H1 (cell line): ENCODE measurements at regions not wholly inside any gene's neighbourhood (a gene's known extent, or its start where the extent isn't known, plus 50 kb on each side); places are given as distances from the start of the nearest gene placed in this dataset.
A peak's percentile ranks its signal among the peaks of the same experiment; 100 is the strongest.

Experiments
- CTCF ChIA-PET: fragments of 300-600 bp; sonication (Branson Sonifier 250); formaldehyde crosslinking; loops from one replicate; lab custom pipeline; 2021; ENCODE audit not compliant: partially characterized antibody; lab: Charles Lee
- POLR2A ChIA-PET: fragments of 300-600 bp; sonication (Branson Sonifier 250); formaldehyde crosslinking; loops from one replicate; lab custom pipeline; 2021; ENCODE audit warnings: inconsistent platforms; ENCODE audit not compliant: partially characterized antibody; lab: Charles Lee
- DNase-seq, 2 experiments: peaks; one replicate each; pipeline versions ENCODE4 v3.0.0 to v3.0.0-alpha.2; 2010 to 2022; ENCODE audit warnings: low spot score in 2 of 2, low read depth in 1 of 2, mixed read lengths in 1 of 2
- FAIRE-seq: peaks from 2 replicates; lab custom pipeline; 2011; peaks lifted over from hg19 to GRCh38; lab: Jason Lieb, UNC
- H2AFZ ChIP-seq: 2 replicates; pipeline ENCODE4 v1.8.1; 2012; ENCODE audit warnings: low read length, inconsistent platforms
- H2AK5ac ChIP-seq: 2 replicates; pipeline ENCODE4 v1.6.1; 2013; ENCODE audit warnings: low read depth, low read length
- H2BK120ac ChIP-seq: replicated peaks from 2 replicates; pipeline ENCODE3; 2013; ENCODE audit warnings: low read depth, low read length, inconsistent platforms
- H2BK12ac ChIP-seq: 2 replicates; pipeline ENCODE4 v1.6.1; 2013; ENCODE audit warnings: low read depth, low read length
- H2BK15ac ChIP-seq: 2 replicates; pipeline ENCODE4 v1.6.1; 2013; ENCODE audit warnings: low read length
- H2BK20ac ChIP-seq: 2 replicates; pipeline ENCODE4 v1.6.1; 2013; ENCODE audit warnings: low read length
- H2BK5ac ChIP-seq: 2 replicates; pipeline ENCODE4 v1.6.1; 2013; ENCODE audit warnings: low read depth, low read length
- H3K14ac ChIP-seq: 2 replicates; pipeline ENCODE4 v1.6.1; 2013; ENCODE audit warnings: inconsistent platforms; ENCODE audit not compliant: insufficient read length
- H3K18ac ChIP-seq: 2 replicates; pipeline ENCODE4 v1.6.1; 2013; ENCODE audit warnings: low read length; ENCODE audit errors: extremely low read depth
- H3K23ac ChIP-seq: 2 replicates; pipeline ENCODE4 v1.6.1; 2013; ENCODE audit warnings: inconsistent platforms; ENCODE audit not compliant: insufficient read length
- H3K23me2 ChIP-seq: 2 replicates; pipeline ENCODE4 v1.6.1; 2013; ENCODE audit warnings: low read depth, low read length
- H3K27ac ChIP-seq: 2 replicates; pipeline ENCODE4 v1.6.1; 2011; ENCODE audit warnings: low read depth, low read length, inconsistent platforms
- H3K27me3 ChIP-seq, 4 experiments: replicated peaks in 1 of 4; 1 replicate in 1 of 4; 2 replicates in 3 of 4; pipeline versions ENCODE4 v1.6.1 to v1.8.1; 2011 to 2013; ENCODE audit warnings: low read length in 3 of 4, mild to moderate bottlenecking in 3 of 4, inconsistent platforms in 2 of 4, mixed read lengths in 2 of 4, moderate library complexity in 1 of 4; ENCODE audit not compliant: control insufficient read depth in 3 of 4, insufficient read depth in 3 of 4; ENCODE audit errors: extremely low read depth in 1 of 4
- H3K36me3 ChIP-seq, 4 experiments: 2 replicates each; pipeline versions ENCODE4 v1.6.1 to v1.8.1; 2011 to 2013; ENCODE audit warnings: mild to moderate bottlenecking in 4 of 4, low read length in 3 of 4, moderate library complexity in 2 of 4, control low read depth in 1 of 4, inconsistent platforms in 1 of 4; ENCODE audit not compliant: insufficient read depth in 4 of 4, control insufficient read depth in 2 of 4
- H3K4ac ChIP-seq: replicated peaks from 2 replicates; pipeline ENCODE3; 2013; ENCODE audit warnings: low read length, low read depth, mixed read lengths, inconsistent platforms; ENCODE audit not compliant: insufficient read length
- H3K4me1 ChIP-seq, 4 experiments: replicated peaks in 1 of 4; 1 replicate in 1 of 4; 2 replicates in 3 of 4; pipeline versions ENCODE4 v1.6.1 to v1.8.1; 2011 to 2013; ENCODE audit warnings: low read length in 3 of 4, inconsistent platforms in 2 of 4, mixed read lengths in 1 of 4; ENCODE audit not compliant: insufficient read depth in 4 of 4, control insufficient read depth in 3 of 4
- H3K4me2 ChIP-seq, 2 experiments: 2 replicates each; pipeline versions ENCODE4 v1.6.1 to v1.8.1; 2011 to 2013; ENCODE audit warnings: low read depth in 2 of 2, low read length in 2 of 2, control low read depth in 1 of 2, inconsistent platforms in 1 of 2, mild to moderate bottlenecking in 1 of 2; ENCODE audit not compliant: insufficient read depth in 1 of 2
- H3K4me3 ChIP-seq, 4 experiments: fragments of 200-600, 300-600 bp in 1 of 4; sonication (generic), shearing (Covaris generic), sonication (Bioruptor Twin) in 1 of 4; 2 replicates each; pipeline versions ENCODE4 v1.5.1 to v1.8.1; 2011 to 2016; ENCODE audit warnings: low read length in 4 of 4, low read depth in 3 of 4, control low read depth in 2 of 4, inconsistent platforms in 2 of 4, mild to moderate bottlenecking in 2 of 4, mixed read lengths in 1 of 4, moderate library complexity in 1 of 4; ENCODE audit not compliant: insufficient read depth in 2 of 4; ENCODE audit errors: extremely low read depth in 1 of 4
- H3K56ac ChIP-seq: replicated peaks from 2 replicates; pipeline ENCODE3; 2013; ENCODE audit warnings: low read depth, mild to moderate bottlenecking, mixed read lengths, low read length, inconsistent platforms; ENCODE audit not compliant: insufficient read length
- H3K79me1 ChIP-seq: 2 replicates; pipeline ENCODE4 v1.6.1; 2013; ENCODE audit warnings: low read depth, low read length, control low read depth
- H3K79me2 ChIP-seq, 2 experiments: 2 replicates each; pipeline versions ENCODE4 v1.6.1 to v1.8.1; 2012 to 2013; ENCODE audit warnings: low read length in 2 of 2, mild to moderate bottlenecking in 2 of 2, inconsistent platforms in 1 of 2; ENCODE audit not compliant: insufficient read depth in 2 of 2, control insufficient read depth in 1 of 2
- H3K9ac ChIP-seq, 4 experiments: replicated peaks in 1 of 4; 1 replicate in 1 of 4; 2 replicates in 3 of 4; pipeline versions ENCODE4 v1.6.1 to v1.8.1; 2011 to 2013; ENCODE audit warnings: low read depth in 3 of 4, low read length in 3 of 4, control low read depth in 2 of 4, mild to moderate bottlenecking in 2 of 4, moderate library complexity in 2 of 4, inconsistent platforms in 1 of 4; ENCODE audit errors: extremely low read depth in 1 of 4
- H3K9me3 ChIP-seq, 2 experiments: 2 replicates each; pipeline versions ENCODE4 v1.6.1 to v1.8.1; 2012 to 2013; ENCODE audit warnings: mild to moderate bottlenecking in 2 of 2, moderate library complexity in 2 of 2, control low read depth in 1 of 2, inconsistent platforms in 1 of 2, low read depth in 1 of 2, low read length in 1 of 2, mixed read lengths in 1 of 2; ENCODE audit not compliant: insufficient read depth in 2 of 2
- H4K20me1 ChIP-seq, 2 experiments: replicated peaks in 1 of 2; 2 replicates each; pipeline versions ENCODE3 to v1.8.1; 2011 to 2013; ENCODE audit warnings: inconsistent platforms in 2 of 2, low read length in 2 of 2, mild to moderate bottlenecking in 1 of 2; ENCODE audit not compliant: insufficient read depth in 2 of 2, control insufficient read depth in 1 of 2
- H4K5ac ChIP-seq: 2 replicates; pipeline ENCODE4 v1.6.1; 2013; ENCODE audit warnings: low read length, low read depth, mixed read lengths, inconsistent platforms; ENCODE audit not compliant: insufficient read length
- H4K8ac ChIP-seq: 2 replicates; pipeline ENCODE4 v1.8.0; 2013; ENCODE audit warnings: mild to moderate bottlenecking, moderate library complexity, low read length, inconsistent platforms; ENCODE audit not compliant: insufficient read depth; ENCODE audit errors: extremely low read depth
- H4K91ac ChIP-seq: replicated peaks from 2 replicates; pipeline ENCODE3; 2013; ENCODE audit warnings: low read length, mixed read lengths, inconsistent platforms; ENCODE audit not compliant: insufficient read length
- BACH1 ChIP-seq: IDR thresholded peaks from 2 replicates; pipeline ENCODE4 v1.6.1; 2012; ENCODE audit warnings: low read length, improper control_type of control experiment
- EP300 ChIP-seq, 2 experiments: IDR thresholded peaks; 1 replicate in 1 of 2; 2 replicates in 1 of 2; pipeline ENCODE4 v1.6.1; 2011 to 2012; ENCODE audit warnings: low read depth in 2 of 2, low read length in 2 of 2, mild to moderate bottlenecking in 2 of 2, borderline replicate concordance in 1 of 2, inconsistent platforms in 1 of 2, moderate library complexity in 1 of 2
- EZH2 ChIP-seq: fragments of 200-600 bp; sonication (generic); IDR thresholded peaks from 2 replicates; pipeline ENCODE4 v1.7.1; 2012; ENCODE audit warnings: low read depth, mild to moderate bottlenecking, moderate library complexity, low read length, inconsistent platforms; ENCODE audit not compliant: severe bottlenecking
- GTF2F1 ChIP-seq: IDR thresholded peaks from 2 replicates; pipeline ENCODE4 v1.6.1; 2012; ENCODE audit warnings: low read depth, low read length, improper control_type of control experiment, borderline replicate concordance
- POLR2AphosphoS5 ChIP-seq: IDR thresholded peaks from 2 replicates; pipeline ENCODE4 v1.6.1; 2011; ENCODE audit warnings: low read depth, low read length
- RAD21 ChIP-seq, 2 experiments: IDR thresholded peaks in 1 of 2; conservative IDR thresholded peaks in 1 of 2; 2 replicates each; pipeline ENCODE4 v1.6.1; 2011; ENCODE audit warnings: low read depth in 2 of 2, low read length in 2 of 2, improper control_type of control experiment in 1 of 2, inconsistent platforms in 1 of 2, mild to moderate bottlenecking in 1 of 2, moderate library complexity in 1 of 2
- RXRA ChIP-seq: IDR thresholded peaks from 2 replicates; pipeline ENCODE4 v1.6.1; 2011; ENCODE audit warnings: low read depth, mild to moderate bottlenecking, low read length, moderate library complexity; ENCODE audit not compliant: insufficient read depth
- SP2 ChIP-seq: IDR thresholded peaks from 2 replicates; pipeline ENCODE4 v1.6.1; 2012; ENCODE audit warnings: mild to moderate bottlenecking, low read length, inconsistent platforms
- SP4 ChIP-seq: IDR thresholded peaks from 2 replicates; pipeline ENCODE4 v1.6.1; 2012; ENCODE audit warnings: low read length, inconsistent platforms
- SUZ12 ChIP-seq: fragments of 200-600 bp; sonication (generic); IDR thresholded peaks from 2 replicates; pipeline ENCODE4 v1.6.1; 2012; ENCODE audit warnings: mild to moderate bottlenecking, inconsistent platforms, low read length, moderate library complexity, mixed read lengths
- TBP ChIP-seq: IDR thresholded peaks from 2 replicates; pipeline ENCODE4 v1.6.1; 2011; ENCODE audit warnings: low read depth, low read length, improper control_type of control experiment
- TCF12 ChIP-seq: IDR thresholded peaks from 2 replicates; pipeline ENCODE4 v1.6.1; 2011; ENCODE audit warnings: low read depth, mild to moderate bottlenecking, low read length
- TEAD4 ChIP-seq: IDR thresholded peaks from 2 replicates; pipeline ENCODE4 v1.6.1; 2012; ENCODE audit warnings: low read depth, low read length, inconsistent platforms, mixed read lengths
- YY1 ChIP-seq: IDR thresholded peaks from 2 replicates; pipeline ENCODE4 v1.6.1; 2011; ENCODE audit warnings: low read depth, mild to moderate bottlenecking, low read length
- WGBS, 2 experiments: shearing (Covaris generic) in 1 of 2; methylation state at CpG; one replicate each; pipeline versions ENCODE4 v1.1.6 to v1.1.7; 2013 to 2015; ENCODE audit warnings: low lambda C conversion rate in 2 of 2, mixed read lengths in 2 of 2, inconsistent platforms in 1 of 2, low coverage in 1 of 2, missing lambda C conversion rate in 1 of 2; ENCODE audit not compliant: insufficient replicate concordance in 2 of 2, insufficient coverage in 1 of 2, insufficient read length in 1 of 2; ENCODE audit errors: extremely low coverage in 1 of 2, missing lambda C conversion rate in 1 of 2; 5-methylcytosine and 5-hydroxymethylcytosine counted together
- TF ChIP-seq, protein P1 (sequence below): IDR thresholded peaks from 2 replicates; pipeline ENCODE4 v1.6.1; 2011; ENCODE audit warnings: low read depth, mild to moderate bottlenecking, low read length; ENCODE audit not compliant: insufficient read depth

DNA sequence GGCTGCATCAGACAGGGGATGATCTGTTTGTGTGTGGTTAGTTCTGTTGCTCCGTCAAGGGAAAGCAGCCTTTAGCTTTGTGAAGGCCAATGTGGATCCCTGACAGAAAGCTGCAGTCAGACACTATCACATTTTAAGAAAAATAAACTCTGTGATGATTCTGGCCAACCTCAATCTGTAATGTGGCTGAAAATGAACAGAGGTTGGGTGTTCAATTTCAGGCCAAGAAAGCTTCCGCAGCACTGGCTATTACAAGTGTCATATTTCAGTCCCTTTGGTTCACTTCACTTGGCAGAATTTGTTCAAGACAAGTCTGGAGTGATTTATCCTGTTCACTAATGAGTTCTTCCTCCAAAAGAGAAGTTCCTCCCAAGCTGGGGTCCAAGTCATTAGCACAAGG is 571.8 kb upstream of the IL12A start:
- Histone ChIP-seq H2BK120ac (no peak overlapping the region), H2BK5ac (no peak overlapping the region), H3K79me2 (no peaks in the 10 kb centered on the region), H3K4me1 (no peaks in the 10 kb centered on the region), H3K14ac (no peak overlapping the region), H4K20me1 (no peaks in the 10 kb centered on the region), H3K4ac (no peak overlapping the region), H3K56ac (no peak overlapping the region), H2AFZ (peak overlapping the region; percentile 32; the same call in 1 of the 2 replicates), H2BK15ac (no peak overlapping the region), H3K23ac (no peak overlapping the region), H4K91ac (no peak overlapping the region), H3K36me3 (no peaks in the 10 kb centered on the region), H3K27me3 (no peaks in the 10 kb centered on the region), H3K9me3 (peaks cover 8 to 10% of the 10 kb centered on the region in 2 experiments; a peak in 3 of 4 replicates), H4K5ac (no peak overlapping the region), H3K4me3 (no peak overlapping the region), H2AK5ac (no peak overlapping the region), H3K4me2 (no peak overlapping the region), H3K23me2 (no peaks in the 10 kb centered on the region), H2BK12ac (no peak overlapping the region), H4K8ac (no peak overlapping the region), H3K9ac (no peak overlapping the region), H3K27ac (no peak overlapping the region), H3K18ac (no peak overlapping the region), H3K79me1 (no peaks in the 10 kb centered on the region), H2BK20ac (no peak overlapping the region)
- DNase-seq (no peak), FAIRE-seq (no peak)
- POLR2A ChIA-PET, result no interaction called here
- TF ChIP-seq RXRA (no peak), POLR2AphosphoS5 (no peak), GTF2F1 (no peak), YY1 (no peak), TEAD4 (no peak), EP300 (IDR thresholded peaks at IDR 0.05; ENCODE audit: borderline replicate concordance in 1 of 2, low read depth in 2 of 2, low read length in 2 of 2) (no peak), TCF12 (no peak), BACH1 (no peak), EZH2 (no peak), SUZ12 (no peak), RAD21 (IDR thresholded peaks at IDR 0.05 in 1 of 2, conservative IDR thresholded peaks at IDR 0.05 in 1 of 2; ENCODE audit: low read depth in 2 of 2, low read length in 2 of 2) (no peak), TBP (no peak), SP4 (no peak), SP2 (no peak)
- TF ChIP-seq, protein P1, sequence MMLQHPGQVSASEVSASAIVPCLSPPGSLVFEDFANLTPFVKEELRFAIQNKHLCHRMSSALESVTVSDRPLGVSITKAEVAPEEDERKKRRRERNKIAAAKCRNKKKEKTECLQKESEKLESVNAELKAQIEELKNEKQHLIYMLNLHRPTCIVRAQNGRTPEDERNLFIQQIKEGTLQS, result no peak
- 93% methylated on average over 2 of the region's 2 CpGs; no CpG with 5 or more reads in 1 of the 2 experiments for WGBS, 2 experiments
- CTCF ChIA-PET, result interaction anchor here (0.7 to 1.3 kb wide), 2 partner anchors 70 to 95 kb away, joined by 3 read pairs; no protein-coding TSS in a partner anchor
